ENCODE measurements at regions not wholly inside any gene's neighbourhood (a gene's known extent, or its start where the extent isn't known, plus 50 kb on each side); places are given as distances from the start of the nearest gene placed in this dataset.

DNA sequence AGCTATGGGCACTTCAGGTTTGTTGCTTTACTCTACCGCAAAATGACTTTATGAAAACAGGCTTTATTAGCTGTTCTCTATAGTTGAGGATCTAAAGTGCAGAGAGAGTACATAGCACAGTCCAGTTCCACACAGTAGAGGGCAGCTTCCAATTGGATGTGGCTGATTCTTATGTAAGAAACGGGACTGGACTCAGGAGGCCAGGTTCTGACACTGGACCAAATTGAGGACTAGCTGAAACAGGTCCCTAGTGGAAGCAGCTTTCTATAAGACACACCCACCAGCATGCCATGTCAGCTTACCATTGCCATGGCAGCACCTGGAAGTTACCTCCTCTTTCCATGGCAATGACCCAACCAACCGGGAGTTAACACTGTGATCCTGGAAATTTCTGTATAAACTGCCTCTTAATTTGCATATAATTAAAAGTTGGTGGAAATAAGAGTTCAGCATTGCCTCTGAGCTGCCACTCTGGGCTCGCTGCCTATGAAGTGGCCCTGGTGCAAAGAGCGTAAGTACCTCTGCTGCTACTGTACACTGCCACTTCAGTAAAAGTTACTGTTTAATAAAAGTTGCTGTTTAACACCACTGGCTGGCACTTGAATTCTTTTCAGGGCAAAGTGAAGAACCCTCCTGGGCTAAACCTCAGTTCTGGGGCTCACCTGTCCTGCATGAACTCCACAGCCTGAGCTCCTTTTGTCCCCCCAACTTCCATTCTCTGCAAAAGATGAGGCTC, 211.9 kb upstream of the SLC10A2 start:
- TF ChIP-seq POLR2AphosphoS5 (IDR thresholded peaks at IDR 0.05; ENCODE audit: borderline replicate concordance, low read depth, low read length) (no peak), EZH2 (IDR thresholded peaks at IDR 0.05) (no peak), FOXP2 (optimal IDR thresholded peaks at IDR 0.05; ENCODE audit: control extremely low read depth, extremely low read length, insufficient read depth) (no peak)

Measured in SK-N-MC (cell line).